Breast epithelium (tissue), 4 donors: ENCODE measurements at regions not wholly inside any gene's neighbourhood (a gene's known extent, or its start where the extent isn't known, plus 50 kb on each side); places are given as distances from the start of the nearest gene placed in this dataset.

Source experiments
- DNase-seq, 2 donors: peaks; one replicate each; pipeline ENCODE4 v3.0.0-alpha.2; 2019; ENCODE audit warnings: low spot score in 2 of 2
- H3K27ac ChIP-seq, 2 donors: fragments of 200-600 bp; sonication (generic) in 1 of 2; one replicate each; pipeline ENCODE4 v1.5.1; 2016 to 2019; ENCODE audit warnings: mild to moderate bottlenecking in 1 of 2
- H3K27me3 ChIP-seq, 2 donors: fragments of 200-600 bp; sonication (generic) in 1 of 2; one replicate each; pipeline versions ENCODE4 v1.5.1 to v1.6.0; 2017 to 2019; ENCODE audit warnings: control low read depth in 1 of 2, mild to moderate bottlenecking in 1 of 2
- H3K36me3 ChIP-seq: fragments of 200-600 bp; one replicate; pipeline ENCODE4 v1.5.1; 2019
- H3K4me1 ChIP-seq, 2 donors: fragments of 200-600 bp; sonication (generic); one replicate each; pipeline ENCODE4 v1.5.1; 2016 to 2019; ENCODE audit warnings: control low read depth in 1 of 2
- H3K4me3 ChIP-seq, 3 donors: fragments of 200-600 bp; sonication (generic); 1 replicate in 2 of 3; 2 replicates in 1 of 3; pipeline ENCODE4 v1.5.1; 2016 to 2019; ENCODE audit warnings: mild to moderate bottlenecking in 3 of 3, moderate library complexity in 2 of 3
- H3K9me3 ChIP-seq, 2 donors: fragments of 200-600 bp; sonication (generic) in 1 of 2; one replicate each; pipeline ENCODE4 v1.5.1; 2016 to 2019; ENCODE audit warnings: control low read depth in 1 of 2
- POLR2A ChIP-seq: fragments of 450-650 bp; IDR thresholded peaks from one replicate; pipeline ENCODE4 v1.6.1; 2016; ENCODE audit warnings: antibody characterized with exemption, mild to moderate bottlenecking, moderate library complexity
- POLR2AphosphoS5 ChIP-seq, 3 donors: sonication (generic); formaldehyde crosslinking; IDR thresholded peaks; one replicate each; pipeline ENCODE4 v1.6.1; 2017; ENCODE audit warnings: antibody characterized with exemption in 3 of 3
- intact Hi-C: fragments of 100-400 bp; cut with DNase I; formaldehyde crosslinking; loops from one replicate; pipeline ENCODE4 v1.15.1; 2023; ENCODE audit warnings: low total_unique reads
- TF ChIP-seq, protein P1 (sequence below), 3 donors: fragments of 450-650 bp; IDR thresholded peaks; one replicate each; pipeline ENCODE4 v1.5.1; 2016 to 2017; ENCODE audit warnings: antibody characterized with exemption in 3 of 3, mild to moderate bottlenecking in 3 of 3, moderate library complexity in 3 of 3

DNA sequence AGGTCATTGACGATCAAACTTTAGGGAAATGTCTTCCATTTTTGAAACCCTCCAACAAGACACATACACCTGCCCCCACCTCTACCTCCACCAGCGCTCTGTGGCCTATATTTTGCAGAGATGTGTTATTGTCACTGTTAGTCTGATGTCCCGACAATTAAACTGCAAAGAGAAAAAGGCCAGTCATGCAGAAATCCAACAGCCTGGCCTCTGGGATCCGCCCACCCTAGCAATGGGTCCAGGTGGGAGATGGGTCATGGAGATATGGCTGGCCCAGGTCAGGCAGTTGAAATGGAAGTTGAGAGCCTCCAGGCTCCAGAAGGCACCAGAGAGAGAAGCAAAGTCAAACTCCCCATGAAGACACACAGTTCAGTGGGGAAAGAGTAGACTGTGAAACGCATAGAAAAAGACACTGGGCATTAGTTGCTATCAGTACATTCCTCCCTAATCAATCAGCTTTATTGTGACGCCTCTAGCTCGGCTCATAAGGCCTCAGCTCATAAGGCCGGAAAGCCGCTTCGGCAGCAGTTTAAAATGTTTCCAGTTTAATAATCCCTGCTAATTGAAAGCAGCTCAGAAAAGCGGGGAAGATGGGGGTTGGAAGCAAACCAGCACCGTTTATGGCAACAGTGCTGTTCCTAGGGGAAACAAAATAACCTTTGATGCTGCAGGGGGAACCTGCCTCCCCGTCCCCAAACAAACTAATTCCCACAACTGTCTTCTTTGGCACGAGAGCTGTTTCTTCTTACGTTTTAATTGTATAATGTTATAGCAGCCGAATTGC, 239.7 kb upstream of the ZNF507 start:
- H3K36me3 ChIP-seq: no peaks in the 10 kb centered on the region
- no peak overlapping the region for H3K27ac ChIP-seq
- no peak for TF ChIP-seq POLR2A
- H3K27me3 ChIP-seq: peaks cover 0 to 10% of the 10 kb centered on the region in 2 donors
- no peak overlapping the region for H3K4me3 ChIP-seq
- no peaks in the 10 kb centered on the region for H3K4me1 ChIP-seq
- no peak for DNase-seq
- intact Hi-C loops: no loop called here
- H3K9me3 ChIP-seq: no peaks in the 10 kb centered on the region

DNA sequence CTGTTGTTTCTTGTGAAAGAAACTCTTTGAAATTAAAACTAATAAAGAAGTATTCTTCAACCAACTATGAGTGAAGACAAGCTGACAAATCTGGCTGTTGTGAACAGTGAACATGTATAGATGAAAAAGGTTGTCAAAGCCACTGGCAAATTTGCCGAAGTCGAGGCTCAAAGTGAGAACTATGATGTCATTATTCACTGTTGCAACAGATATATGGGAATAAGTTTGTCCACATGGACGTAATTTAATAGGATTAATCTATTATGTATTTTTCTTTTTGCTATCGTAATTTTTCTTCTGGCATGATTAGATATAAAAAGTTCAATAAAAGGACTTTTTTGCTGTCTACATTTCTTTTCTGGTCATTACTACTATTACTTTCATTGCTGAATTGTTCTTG, 223.2 kb upstream of the ZNF507 start:
- Histone ChIP-seq H3K4me1 (no peaks in the 10 kb centered on the region), H3K9me3 (peaks cover 0 to 16% of the 10 kb centered on the region in 2 donors), H3K4me3 (no peak overlapping the region), H3K27ac (no peak overlapping the region), H3K36me3 (no peaks in the 10 kb centered on the region), H3K27me3 (peaks cover 0 to 21% of the 10 kb centered on the region in 2 donors)
- intact Hi-C loops: no loop called here
- TF ChIP-seq POLR2AphosphoS5 (IDR thresholded peaks at IDR 0.05): no peak
- TF ChIP-seq POLR2A: no peak
- TF ChIP-seq, protein P1, sequence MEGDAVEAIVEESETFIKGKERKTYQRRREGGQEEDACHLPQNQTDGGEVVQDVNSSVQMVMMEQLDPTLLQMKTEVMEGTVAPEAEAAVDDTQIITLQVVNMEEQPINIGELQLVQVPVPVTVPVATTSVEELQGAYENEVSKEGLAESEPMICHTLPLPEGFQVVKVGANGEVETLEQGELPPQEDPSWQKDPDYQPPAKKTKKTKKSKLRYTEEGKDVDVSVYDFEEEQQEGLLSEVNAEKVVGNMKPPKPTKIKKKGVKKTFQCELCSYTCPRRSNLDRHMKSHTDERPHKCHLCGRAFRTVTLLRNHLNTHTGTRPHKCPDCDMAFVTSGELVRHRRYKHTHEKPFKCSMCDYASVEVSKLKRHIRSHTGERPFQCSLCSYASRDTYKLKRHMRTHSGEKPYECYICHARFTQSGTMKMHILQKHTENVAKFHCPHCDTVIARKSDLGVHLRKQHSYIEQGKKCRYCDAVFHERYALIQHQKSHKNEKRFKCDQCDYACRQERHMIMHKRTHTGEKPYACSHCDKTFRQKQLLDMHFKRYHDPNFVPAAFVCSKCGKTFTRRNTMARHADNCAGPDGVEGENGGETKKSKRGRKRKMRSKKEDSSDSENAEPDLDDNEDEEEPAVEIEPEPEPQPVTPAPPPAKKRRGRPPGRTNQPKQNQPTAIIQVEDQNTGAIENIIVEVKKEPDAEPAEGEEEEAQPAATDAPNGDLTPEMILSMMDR (IDR thresholded peaks at IDR 0.05): no peak
- no peak for DNase-seq

DNA sequence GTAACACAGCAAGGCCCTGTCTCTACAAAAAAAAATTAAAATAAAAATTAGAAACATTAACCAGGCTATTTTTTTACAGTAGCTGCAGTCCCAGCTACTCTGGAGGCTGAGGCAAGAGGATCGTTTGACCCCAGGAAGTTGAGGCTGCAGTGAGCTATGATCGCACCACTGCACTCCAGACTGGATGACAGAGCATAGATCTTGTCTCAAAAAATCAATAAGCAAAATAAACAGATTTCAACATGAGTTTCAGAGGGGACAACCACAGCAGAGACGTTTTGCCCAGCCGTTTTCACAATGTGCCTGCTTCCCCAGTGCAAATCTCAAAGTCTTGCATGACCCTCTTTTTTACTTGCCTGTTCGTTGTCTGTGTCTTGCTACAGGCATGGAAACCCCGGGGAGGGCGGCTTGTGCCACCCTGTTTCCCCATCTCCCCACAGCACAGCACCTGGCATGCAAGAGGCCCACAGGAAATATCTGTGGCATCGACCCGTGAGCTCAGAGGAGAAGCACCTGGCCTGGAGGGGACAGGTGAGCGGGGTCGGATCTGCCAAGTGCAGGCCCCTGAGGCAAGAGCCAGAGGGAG, 222.0 kb upstream of the ZNF507 start:
- peaks cover 0 to 21% of the 10 kb centered on the region in 2 donors for H3K27me3 ChIP-seq
- no peak for TF ChIP-seq POLR2AphosphoS5 (IDR thresholded peaks at IDR 0.05)
- TF ChIP-seq, protein P1 (IDR thresholded peaks at IDR 0.05): no peak
- no peak for TF ChIP-seq POLR2A

GRCh38 chr19:32124585-32124984, 220.8 kb upstream of the ZNF507 start:
- Histone ChIP-seq H3K36me3 (no peaks in the 10 kb centered on the region), H3K9me3 (peaks cover 0 to 4% of the 10 kb centered on the region in 2 donors), H3K27me3 (peaks cover 0 to 19% of the 10 kb centered on the region in 2 donors), H3K27ac (no peak overlapping the region), H3K4me1 (no peaks in the 10 kb centered on the region), H3K4me3 (no peak overlapping the region)
- TF ChIP-seq POLR2AphosphoS5 (IDR thresholded peaks at IDR 0.05) (no peak), POLR2A (no peak)
- TF ChIP-seq, protein P1 (IDR thresholded peaks at IDR 0.05): no peak
- intact Hi-C loops: no loop called here
- DNase-seq: no peak

More for the DNA sequence above, 222.0 kb upstream of the ZNF507 start:
- no peak for DNase-seq
- H3K9me3 ChIP-seq: peaks cover 0 to 7% of the 10 kb centered on the region in 2 donors
- H3K27ac ChIP-seq: no peak overlapping the region
- H3K36me3 ChIP-seq: no peaks in the 10 kb centered on the region
- no peaks in the 10 kb centered on the region for H3K4me1 ChIP-seq
- H3K4me3 ChIP-seq: no peak overlapping the region
- intact Hi-C loops: no loop called here

GRCh38 chr19:32129141-32129540, 216.3 kb upstream of the ZNF507 start:
- H3K27me3 ChIP-seq: peaks cover 0 to 6% of the 10 kb centered on the region in 2 donors
- intact Hi-C loops: no loop called here
- H3K4me1 ChIP-seq: no peaks in the 10 kb centered on the region
- no peak overlapping the region for H3K27ac ChIP-seq
- TF ChIP-seq POLR2A: no peak
- TF ChIP-seq, protein P1 (IDR thresholded peaks at IDR 0.05): no peak
- TF ChIP-seq POLR2AphosphoS5 (IDR thresholded peaks at IDR 0.05): no peak
- DNase-seq: no peak
- H3K36me3 ChIP-seq: no peaks in the 10 kb centered on the region
- no peak overlapping the region for H3K4me3 ChIP-seq
- no peaks in the 10 kb centered on the region for H3K9me3 ChIP-seq
